H1 (cell line): ENCODE measurements at regions not wholly inside any gene's neighbourhood (a gene's known extent, or its start where the extent isn't known, plus 50 kb on each side); places are given as distances from the start of the nearest gene placed in this dataset.

Experiments used
- CTCF ChIA-PET: fragments of 300-600 bp; sonication (Branson Sonifier 250); formaldehyde crosslinking; loops from one replicate; lab custom pipeline; 2021; ENCODE audit not compliant: partially characterized antibody; lab: Charles Lee
- POLR2A ChIA-PET: fragments of 300-600 bp; sonication (Branson Sonifier 250); formaldehyde crosslinking; loops from one replicate; lab custom pipeline; 2021; ENCODE audit warnings: inconsistent platforms; ENCODE audit not compliant: partially characterized antibody; lab: Charles Lee
- DNase-seq, 2 experiments: peaks; one replicate each; pipeline versions ENCODE4 v3.0.0 to v3.0.0-alpha.2; 2010 to 2022; ENCODE audit warnings: low spot score in 2 of 2, low read depth in 1 of 2, mixed read lengths in 1 of 2
- FAIRE-seq: peaks from 2 replicates; lab custom pipeline; 2011; peaks lifted over from hg19 to GRCh38; lab: Jason Lieb, UNC
- H2AFZ ChIP-seq: 2 replicates; pipeline ENCODE4 v1.8.1; 2012; ENCODE audit warnings: low read length, inconsistent platforms
- H2AK5ac ChIP-seq: 2 replicates; pipeline ENCODE4 v1.6.1; 2013; ENCODE audit warnings: low read depth, low read length
- H2BK120ac ChIP-seq: replicated peaks from 2 replicates; pipeline ENCODE3; 2013; ENCODE audit warnings: low read depth, low read length, inconsistent platforms
- H2BK12ac ChIP-seq: 2 replicates; pipeline ENCODE4 v1.6.1; 2013; ENCODE audit warnings: low read depth, low read length
- H2BK15ac ChIP-seq: 2 replicates; pipeline ENCODE4 v1.6.1; 2013; ENCODE audit warnings: low read length
- H2BK20ac ChIP-seq: 2 replicates; pipeline ENCODE4 v1.6.1; 2013; ENCODE audit warnings: low read length
- H2BK5ac ChIP-seq: 2 replicates; pipeline ENCODE4 v1.6.1; 2013; ENCODE audit warnings: low read depth, low read length
- H3K14ac ChIP-seq: 2 replicates; pipeline ENCODE4 v1.6.1; 2013; ENCODE audit warnings: inconsistent platforms; ENCODE audit not compliant: insufficient read length
- H3K18ac ChIP-seq: 2 replicates; pipeline ENCODE4 v1.6.1; 2013; ENCODE audit warnings: low read length; ENCODE audit errors: extremely low read depth
- H3K23ac ChIP-seq: 2 replicates; pipeline ENCODE4 v1.6.1; 2013; ENCODE audit warnings: inconsistent platforms; ENCODE audit not compliant: insufficient read length
- H3K23me2 ChIP-seq: 2 replicates; pipeline ENCODE4 v1.6.1; 2013; ENCODE audit warnings: low read depth, low read length
- H3K27ac ChIP-seq: 2 replicates; pipeline ENCODE4 v1.6.1; 2011; ENCODE audit warnings: low read depth, low read length, inconsistent platforms
- H3K27me3 ChIP-seq, 4 experiments: replicated peaks in 1 of 4; 1 replicate in 1 of 4; 2 replicates in 3 of 4; pipeline versions ENCODE4 v1.6.1 to v1.8.1; 2011 to 2013; ENCODE audit warnings: low read length in 3 of 4, mild to moderate bottlenecking in 3 of 4, inconsistent platforms in 2 of 4, mixed read lengths in 2 of 4, moderate library complexity in 1 of 4; ENCODE audit not compliant: control insufficient read depth in 3 of 4, insufficient read depth in 3 of 4; ENCODE audit errors: extremely low read depth in 1 of 4
- H3K36me3 ChIP-seq, 4 experiments: 2 replicates each; pipeline versions ENCODE4 v1.6.1 to v1.8.1; 2011 to 2013; ENCODE audit warnings: mild to moderate bottlenecking in 4 of 4, low read length in 3 of 4, moderate library complexity in 2 of 4, control low read depth in 1 of 4, inconsistent platforms in 1 of 4; ENCODE audit not compliant: insufficient read depth in 4 of 4, control insufficient read depth in 2 of 4
- H3K4ac ChIP-seq: replicated peaks from 2 replicates; pipeline ENCODE3; 2013; ENCODE audit warnings: low read length, low read depth, mixed read lengths, inconsistent platforms; ENCODE audit not compliant: insufficient read length
- H3K4me1 ChIP-seq, 4 experiments: replicated peaks in 1 of 4; 1 replicate in 1 of 4; 2 replicates in 3 of 4; pipeline versions ENCODE4 v1.6.1 to v1.8.1; 2011 to 2013; ENCODE audit warnings: low read length in 3 of 4, inconsistent platforms in 2 of 4, mixed read lengths in 1 of 4; ENCODE audit not compliant: insufficient read depth in 4 of 4, control insufficient read depth in 3 of 4
- H3K4me2 ChIP-seq, 2 experiments: 2 replicates each; pipeline versions ENCODE4 v1.6.1 to v1.8.1; 2011 to 2013; ENCODE audit warnings: low read depth in 2 of 2, low read length in 2 of 2, control low read depth in 1 of 2, inconsistent platforms in 1 of 2, mild to moderate bottlenecking in 1 of 2; ENCODE audit not compliant: insufficient read depth in 1 of 2
- H3K4me3 ChIP-seq, 4 experiments: fragments of 200-600, 300-600 bp in 1 of 4; sonication (generic), shearing (Covaris generic), sonication (Bioruptor Twin) in 1 of 4; 2 replicates each; pipeline versions ENCODE4 v1.5.1 to v1.8.1; 2011 to 2016; ENCODE audit warnings: low read length in 4 of 4, low read depth in 3 of 4, control low read depth in 2 of 4, inconsistent platforms in 2 of 4, mild to moderate bottlenecking in 2 of 4, mixed read lengths in 1 of 4, moderate library complexity in 1 of 4; ENCODE audit not compliant: insufficient read depth in 2 of 4; ENCODE audit errors: extremely low read depth in 1 of 4
- H3K56ac ChIP-seq: replicated peaks from 2 replicates; pipeline ENCODE3; 2013; ENCODE audit warnings: low read depth, mild to moderate bottlenecking, mixed read lengths, low read length, inconsistent platforms; ENCODE audit not compliant: insufficient read length
- H3K79me1 ChIP-seq: 2 replicates; pipeline ENCODE4 v1.6.1; 2013; ENCODE audit warnings: low read depth, low read length, control low read depth
- H3K79me2 ChIP-seq, 2 experiments: 2 replicates each; pipeline versions ENCODE4 v1.6.1 to v1.8.1; 2012 to 2013; ENCODE audit warnings: low read length in 2 of 2, mild to moderate bottlenecking in 2 of 2, inconsistent platforms in 1 of 2; ENCODE audit not compliant: insufficient read depth in 2 of 2, control insufficient read depth in 1 of 2
- H3K9ac ChIP-seq, 4 experiments: replicated peaks in 1 of 4; 1 replicate in 1 of 4; 2 replicates in 3 of 4; pipeline versions ENCODE4 v1.6.1 to v1.8.1; 2011 to 2013; ENCODE audit warnings: low read depth in 3 of 4, low read length in 3 of 4, control low read depth in 2 of 4, mild to moderate bottlenecking in 2 of 4, moderate library complexity in 2 of 4, inconsistent platforms in 1 of 4; ENCODE audit errors: extremely low read depth in 1 of 4
- H3K9me3 ChIP-seq, 2 experiments: 2 replicates each; pipeline versions ENCODE4 v1.6.1 to v1.8.1; 2012 to 2013; ENCODE audit warnings: mild to moderate bottlenecking in 2 of 2, moderate library complexity in 2 of 2, control low read depth in 1 of 2, inconsistent platforms in 1 of 2, low read depth in 1 of 2, low read length in 1 of 2, mixed read lengths in 1 of 2; ENCODE audit not compliant: insufficient read depth in 2 of 2
- H4K20me1 ChIP-seq, 2 experiments: replicated peaks in 1 of 2; 2 replicates each; pipeline versions ENCODE3 to v1.8.1; 2011 to 2013; ENCODE audit warnings: inconsistent platforms in 2 of 2, low read length in 2 of 2, mild to moderate bottlenecking in 1 of 2; ENCODE audit not compliant: insufficient read depth in 2 of 2, control insufficient read depth in 1 of 2
- H4K5ac ChIP-seq: 2 replicates; pipeline ENCODE4 v1.6.1; 2013; ENCODE audit warnings: low read length, low read depth, mixed read lengths, inconsistent platforms; ENCODE audit not compliant: insufficient read length
- H4K8ac ChIP-seq: 2 replicates; pipeline ENCODE4 v1.8.0; 2013; ENCODE audit warnings: mild to moderate bottlenecking, moderate library complexity, low read length, inconsistent platforms; ENCODE audit not compliant: insufficient read depth; ENCODE audit errors: extremely low read depth
- H4K91ac ChIP-seq: replicated peaks from 2 replicates; pipeline ENCODE3; 2013; ENCODE audit warnings: low read length, mixed read lengths, inconsistent platforms; ENCODE audit not compliant: insufficient read length
- CTBP2 ChIP-seq: IDR thresholded peaks from 2 replicates; pipeline ENCODE4 v1.7.0; 2011; ENCODE audit warnings: borderline replicate concordance, mild to moderate bottlenecking, moderate library complexity, mixed read lengths, low read length; ENCODE audit not compliant: insufficient read depth, insufficient read length
- FOSL1 ChIP-seq: IDR thresholded peaks from 2 replicates; pipeline ENCODE4 v1.6.1; 2011; ENCODE audit warnings: mild to moderate bottlenecking, low read depth, low read length, moderate library complexity; ENCODE audit not compliant: insufficient read depth
- GABPA ChIP-seq: IDR thresholded peaks from 2 replicates; pipeline ENCODE4 v1.6.1; 2011; ENCODE audit warnings: mild to moderate bottlenecking, low read length, moderate library complexity, borderline replicate concordance; ENCODE audit not compliant: insufficient read depth
- GTF2F1 ChIP-seq: IDR thresholded peaks from 2 replicates; pipeline ENCODE4 v1.6.1; 2012; ENCODE audit warnings: low read depth, low read length, improper control_type of control experiment, borderline replicate concordance
- KDM1A ChIP-seq: fragments of 200-600, 300-600 bp; sonication (generic); IDR thresholded peaks from 2 replicates; pipeline ENCODE4 v1.7.1; 2016; ENCODE audit warnings: mild to moderate bottlenecking, low read length, borderline replicate concordance
- MAFK ChIP-seq: IDR thresholded peaks from 2 replicates; pipeline ENCODE4 v1.6.1; 2012; ENCODE audit warnings: low read depth, mild to moderate bottlenecking, improper control_type of control experiment, low read length
- NANOG ChIP-seq: IDR thresholded peaks from 2 replicates; pipeline ENCODE4 v1.6.1; 2011; ENCODE audit warnings: low read length, low read depth, mild to moderate bottlenecking, inconsistent platforms; ENCODE audit not compliant: insufficient read depth, poor library complexity, severe bottlenecking
- POLR2A ChIP-seq, 2 experiments: IDR thresholded peaks; 1 replicate in 1 of 2; 2 replicates in 1 of 2; pipeline ENCODE4 v1.6.1; 2011; ENCODE audit warnings: low read depth in 2 of 2, low read length in 2 of 2, mild to moderate bottlenecking in 2 of 2; ENCODE audit errors: control extremely low read depth in 1 of 2
- RFX5 ChIP-seq: IDR thresholded peaks from 2 replicates; pipeline ENCODE4 v1.6.1; 2011; ENCODE audit warnings: low read depth, low read length, improper control_type of control experiment, borderline replicate concordance
- SP1 ChIP-seq: IDR thresholded peaks from 2 replicates; pipeline ENCODE4 v1.6.1; 2011; ENCODE audit warnings: low read depth, low read length
- TAF7 ChIP-seq: optimal IDR thresholded peaks from 2 replicates; pipeline ENCODE3; 2011; ENCODE audit warnings: low read depth, mild to moderate bottlenecking, inconsistent platforms, low read length, moderate library complexity, borderline replicate concordance
- YY1 ChIP-seq: IDR thresholded peaks from 2 replicates; pipeline ENCODE4 v1.6.1; 2011; ENCODE audit warnings: low read depth, mild to moderate bottlenecking, low read length
- ZNF274 ChIP-seq: IDR thresholded peaks from 2 replicates; pipeline ENCODE4 v1.7.0; 2012; ENCODE audit warnings: low read length, borderline replicate concordance; ENCODE audit errors: extremely low read depth
- TF ChIP-seq, protein P1 (sequence below), 3 experiments: IDR thresholded peaks; 1 replicate in 2 of 3; 2 replicates in 1 of 3; pipeline versions ENCODE4 v1.5.1 to v1.6.1; 2011; ENCODE audit warnings: low read length in 3 of 3, mild to moderate bottlenecking in 3 of 3, inconsistent platforms in 2 of 3, low read depth in 1 of 3, moderate library complexity in 1 of 3; ENCODE audit not compliant: insufficient read depth in 1 of 3; ENCODE audit errors: control extremely low read depth in 1 of 3

DNA sequence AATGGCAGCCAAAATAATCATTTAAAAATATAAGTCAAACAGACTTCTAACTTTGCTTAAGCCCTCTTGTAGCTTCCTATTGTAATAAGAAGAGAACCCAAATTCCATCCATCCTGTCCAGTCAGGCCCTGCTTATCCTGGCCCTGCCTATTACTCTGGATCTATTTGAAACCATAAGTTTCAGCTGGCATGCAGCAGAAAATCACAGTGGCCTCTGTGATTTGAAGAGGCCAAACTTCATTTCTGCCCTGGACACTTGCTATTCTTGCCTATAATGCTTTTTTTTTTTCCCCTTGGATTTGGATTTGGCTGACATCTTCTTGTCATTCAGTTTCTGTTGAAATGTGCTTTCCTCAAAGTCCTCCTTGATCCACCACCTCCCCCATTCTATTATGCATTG is 642.8 kb downstream of the USP25 start:
- no peak overlapping the region for H3K4me2 ChIP-seq
- no peaks in the 10 kb centered on the region for H3K9me3 ChIP-seq

More for the DNA sequence above, 642.8 kb downstream of the USP25 start:
- H2AFZ ChIP-seq = no peak overlapping the region
- no peaks in the 10 kb centered on the region for H3K27me3 ChIP-seq
- H3K79me2 ChIP-seq = no peaks in the 10 kb centered on the region
- no peak overlapping the region for H2AK5ac ChIP-seq
- no peak overlapping the region for H2BK12ac ChIP-seq
- no peak overlapping the region for H3K18ac ChIP-seq
- no peak overlapping the region for H2BK20ac ChIP-seq
- no peak overlapping the region for H4K8ac ChIP-seq
- H4K20me1 ChIP-seq = no peaks in the 10 kb centered on the region
- H2BK15ac ChIP-seq = no peak overlapping the region
- FAIRE-seq (no peak), DNase-seq (no peak)
- H3K23me2 ChIP-seq = no peaks in the 10 kb centered on the region
- H4K5ac ChIP-seq = no peak overlapping the region
- ChIA-PET POLR2A (no interaction called here), CTCF (no interaction called here)
- H3K4me1 ChIP-seq = no peaks in the 10 kb centered on the region
- no peak overlapping the region for H3K4ac ChIP-seq
- no peak overlapping the region for H3K4me3 ChIP-seq
- no peak overlapping the region for H2BK5ac ChIP-seq
- no peak overlapping the region for H4K91ac ChIP-seq
- H3K14ac ChIP-seq = no peak overlapping the region
- no peak overlapping the region for H3K56ac ChIP-seq
- no peak overlapping the region for H3K23ac ChIP-seq
- no peak overlapping the region for H2BK120ac ChIP-seq
- no peak overlapping the region for H3K9ac ChIP-seq
- no peak overlapping the region for H3K27ac ChIP-seq
- TF ChIP-seq POLR2A (IDR thresholded peaks at IDR 0.05; ENCODE audit: control extremely low read depth in 1 of 2, low read depth in 2 of 2, low read length in 2 of 2) = no peak
- TF ChIP-seq FOSL1 = no peak
- TF ChIP-seq, protein P1, sequence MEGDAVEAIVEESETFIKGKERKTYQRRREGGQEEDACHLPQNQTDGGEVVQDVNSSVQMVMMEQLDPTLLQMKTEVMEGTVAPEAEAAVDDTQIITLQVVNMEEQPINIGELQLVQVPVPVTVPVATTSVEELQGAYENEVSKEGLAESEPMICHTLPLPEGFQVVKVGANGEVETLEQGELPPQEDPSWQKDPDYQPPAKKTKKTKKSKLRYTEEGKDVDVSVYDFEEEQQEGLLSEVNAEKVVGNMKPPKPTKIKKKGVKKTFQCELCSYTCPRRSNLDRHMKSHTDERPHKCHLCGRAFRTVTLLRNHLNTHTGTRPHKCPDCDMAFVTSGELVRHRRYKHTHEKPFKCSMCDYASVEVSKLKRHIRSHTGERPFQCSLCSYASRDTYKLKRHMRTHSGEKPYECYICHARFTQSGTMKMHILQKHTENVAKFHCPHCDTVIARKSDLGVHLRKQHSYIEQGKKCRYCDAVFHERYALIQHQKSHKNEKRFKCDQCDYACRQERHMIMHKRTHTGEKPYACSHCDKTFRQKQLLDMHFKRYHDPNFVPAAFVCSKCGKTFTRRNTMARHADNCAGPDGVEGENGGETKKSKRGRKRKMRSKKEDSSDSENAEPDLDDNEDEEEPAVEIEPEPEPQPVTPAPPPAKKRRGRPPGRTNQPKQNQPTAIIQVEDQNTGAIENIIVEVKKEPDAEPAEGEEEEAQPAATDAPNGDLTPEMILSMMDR (IDR thresholded peaks at IDR 0.05; ENCODE audit: control extremely low read depth in 1 of 3, insufficient read depth in 1 of 3, low read depth in 1 of 3, low read length in 3 of 3) = no peak
- TF ChIP-seq RFX5 = no peak
- TF ChIP-seq SP1 = no peak
- TF ChIP-seq NANOG = no peak
- no peak for TF ChIP-seq MAFK
- no peak for TF ChIP-seq ZNF274
- TF ChIP-seq GTF2F1 = no peak
- no peak for TF ChIP-seq YY1
- TF ChIP-seq KDM1A = no peak
- no peak for TF ChIP-seq CTBP2
- TF ChIP-seq TAF7 = no peak
- no peak for TF ChIP-seq GABPA
- no peaks in the 10 kb centered on the region for H3K79me1 ChIP-seq
- no peaks in the 10 kb centered on the region for H3K36me3 ChIP-seq
